IPS-18a (cell line): ENCODE measurements at regions not wholly inside any gene's neighbourhood (a gene's known extent, or its start where the extent isn't known, plus 50 kb on each side); places are given as distances from the start of the nearest gene placed in this dataset.
"Not testable (repeated sequence)": the region's sequence is repeated elsewhere in the genome, so short reads cannot be mapped to it uniquely, and the experiment has no call there.

Experiments used
- H3K27ac ChIP-seq: one replicate; pipeline ENCODE4 v1.5.1; 2013; ENCODE audit warnings: low read length
- H3K27me3 ChIP-seq: one replicate; pipeline ENCODE4 v1.6.1; 2013; ENCODE audit warnings: mild to moderate bottlenecking, low read length; ENCODE audit not compliant: control insufficient read depth, insufficient read depth
- H3K36me3 ChIP-seq: one replicate; pipeline ENCODE4 v1.6.1; 2013; ENCODE audit warnings: low read depth, low read length; ENCODE audit not compliant: control insufficient read depth
- H3K4me1 ChIP-seq: one replicate; pipeline ENCODE4 v1.6.1; 2013; ENCODE audit warnings: low read depth, low read length; ENCODE audit not compliant: control insufficient read depth
- H3K4me3 ChIP-seq: one replicate; pipeline ENCODE4 v1.5.1; 2013; ENCODE audit warnings: low read length
- H3K9ac ChIP-seq: one replicate; pipeline ENCODE4 v1.6.1; 2013; ENCODE audit warnings: mild to moderate bottlenecking, low read length, moderate library complexity
- H3K9me3 ChIP-seq: one replicate; pipeline ENCODE4 v1.6.1; 2013; ENCODE audit warnings: low read depth, low read length; ENCODE audit not compliant: control insufficient read depth

DNA sequence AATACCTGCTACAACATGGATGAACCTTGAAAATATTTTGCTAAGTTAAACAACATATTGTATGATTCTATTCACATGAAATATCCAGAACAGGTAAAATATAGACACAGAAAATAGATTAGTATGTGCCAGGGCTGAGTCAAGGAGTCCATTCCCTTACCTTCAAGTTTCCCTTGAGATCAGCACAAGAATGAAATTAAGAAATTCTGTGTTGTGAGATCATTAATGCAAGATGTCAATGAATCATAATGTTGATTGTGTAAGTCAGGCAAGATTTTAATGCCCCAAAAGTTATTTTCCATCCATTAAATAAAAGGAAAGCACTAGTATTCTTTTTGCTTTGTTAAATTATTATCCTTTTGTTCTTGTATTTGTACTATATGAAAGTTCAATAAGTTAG lies 139.4 kb downstream of the MRPL39 start:
- no peak overlapping the region for H3K9ac ChIP-seq
- no peak overlapping the region for H3K4me3 ChIP-seq
- H3K4me1 ChIP-seq, result no peaks in the 10 kb centered on the region
- H3K27ac ChIP-seq, result no peak overlapping the region
- no peaks in the 10 kb centered on the region for H3K27me3 ChIP-seq
- no peaks in the 10 kb centered on the region for H3K9me3 ChIP-seq
- H3K36me3 ChIP-seq, result no peaks in the 10 kb centered on the region

DNA sequence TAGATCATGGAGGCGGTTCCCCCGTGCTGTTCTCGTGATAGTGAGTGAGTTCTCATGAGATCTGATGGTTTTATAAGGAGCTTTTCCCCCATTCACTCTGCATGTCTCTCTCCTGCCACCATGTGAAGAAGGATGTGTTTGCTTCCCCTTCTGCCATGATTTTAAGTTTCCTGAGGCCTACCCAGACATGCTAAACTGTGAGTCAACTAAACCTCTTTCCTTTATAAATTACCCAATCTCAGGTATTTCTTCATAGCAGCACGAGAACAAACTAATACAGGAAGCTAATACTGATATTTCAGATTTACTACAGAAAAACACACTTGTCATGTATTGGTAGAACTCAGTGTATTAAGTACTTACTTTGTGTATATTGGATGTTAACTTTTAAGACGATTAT lies 140.2 kb downstream of the MRPL39 start:
- H3K4me1 ChIP-seq, H3K27me3 ChIP-seq, H3K9me3 ChIP-seq, H3K36me3 ChIP-seq, H3K27ac ChIP-seq, H3K9ac ChIP-seq, H3K4me3 ChIP-seq: not testable (repeated sequence)

DNA sequence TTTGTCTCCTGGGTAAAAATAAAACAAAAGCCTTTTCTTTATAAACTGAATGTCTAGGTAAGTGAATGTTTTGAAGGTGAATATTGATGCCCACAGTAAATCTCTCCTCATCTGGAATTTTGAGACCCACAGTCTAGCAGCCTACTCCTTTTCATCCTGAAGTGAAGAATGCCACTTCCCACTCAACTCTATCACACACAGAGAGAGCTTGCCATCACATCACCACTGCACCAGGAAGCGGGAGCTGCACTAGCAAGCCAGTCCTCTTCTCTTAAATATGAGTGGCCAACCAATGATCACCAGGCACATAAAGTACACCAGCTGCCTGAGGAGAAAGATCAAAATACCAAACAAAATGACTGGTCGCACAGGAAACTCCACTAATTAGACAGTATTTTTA lies 140.8 kb downstream of the MRPL39 start:
- no peak overlapping the region for H3K27ac ChIP-seq
- no peaks in the 10 kb centered on the region for H3K36me3 ChIP-seq
- no peaks in the 10 kb centered on the region for H3K4me1 ChIP-seq
- H3K9ac ChIP-seq, result no peak overlapping the region
- no peaks in the 10 kb centered on the region for H3K27me3 ChIP-seq
- no peaks in the 10 kb centered on the region for H3K9me3 ChIP-seq
- no peak overlapping the region for H3K4me3 ChIP-seq

DNA sequence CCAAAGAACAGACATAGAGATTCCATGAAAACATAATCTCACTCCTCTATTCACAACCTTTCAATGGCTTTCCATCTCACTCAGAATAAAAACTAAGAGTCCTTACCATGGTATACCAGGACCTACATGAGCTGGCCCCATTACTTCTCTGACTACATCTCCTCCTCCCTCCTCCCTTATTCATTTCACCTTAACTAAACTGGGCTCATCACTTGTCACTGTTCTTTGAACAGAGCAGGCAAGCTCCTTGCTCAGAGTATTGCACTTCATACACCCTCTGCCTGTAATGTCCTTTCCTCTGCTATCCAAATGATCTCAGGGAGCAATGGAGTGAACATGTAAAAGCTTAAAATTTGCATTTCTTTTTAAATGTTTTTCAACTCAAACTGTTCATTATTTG lies 142.0 kb downstream of the MRPL39 start:
- no peak overlapping the region for H3K9ac ChIP-seq
- H3K4me3 ChIP-seq, result no peak overlapping the region
- no peaks in the 10 kb centered on the region for H3K27me3 ChIP-seq
- H3K9me3 ChIP-seq, result no peaks in the 10 kb centered on the region
- H3K36me3 ChIP-seq, result no peaks in the 10 kb centered on the region
- H3K4me1 ChIP-seq, result no peaks in the 10 kb centered on the region
- no peak overlapping the region for H3K27ac ChIP-seq

DNA sequence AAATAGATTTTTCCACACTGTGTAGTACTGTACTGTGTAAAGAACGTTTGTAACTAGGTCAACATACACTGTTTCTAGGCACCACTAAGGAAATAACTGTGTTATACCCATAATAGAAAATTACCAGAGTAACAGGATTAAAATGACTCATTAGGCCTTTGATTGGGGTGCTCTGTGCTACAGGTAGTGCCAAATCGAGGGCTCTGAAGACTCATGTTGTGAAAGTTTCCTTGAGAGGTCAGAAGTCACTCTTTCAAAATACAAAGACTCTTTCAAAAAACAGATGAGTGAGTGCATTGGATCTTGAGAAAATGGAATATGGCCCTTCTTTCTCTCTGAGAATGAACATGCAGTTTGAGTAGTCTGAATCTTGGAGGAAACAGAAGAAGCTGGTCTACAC lies 143.0 kb downstream of the MRPL39 start:
- Histone ChIP-seq H3K4me1 (no peaks in the 10 kb centered on the region), H3K27me3 (no peaks in the 10 kb centered on the region), H3K36me3 (no peaks in the 10 kb centered on the region), H3K9ac (no peak overlapping the region), H3K27ac (no peak overlapping the region), H3K9me3 (no peaks in the 10 kb centered on the region), H3K4me3 (no peak overlapping the region)

DNA sequence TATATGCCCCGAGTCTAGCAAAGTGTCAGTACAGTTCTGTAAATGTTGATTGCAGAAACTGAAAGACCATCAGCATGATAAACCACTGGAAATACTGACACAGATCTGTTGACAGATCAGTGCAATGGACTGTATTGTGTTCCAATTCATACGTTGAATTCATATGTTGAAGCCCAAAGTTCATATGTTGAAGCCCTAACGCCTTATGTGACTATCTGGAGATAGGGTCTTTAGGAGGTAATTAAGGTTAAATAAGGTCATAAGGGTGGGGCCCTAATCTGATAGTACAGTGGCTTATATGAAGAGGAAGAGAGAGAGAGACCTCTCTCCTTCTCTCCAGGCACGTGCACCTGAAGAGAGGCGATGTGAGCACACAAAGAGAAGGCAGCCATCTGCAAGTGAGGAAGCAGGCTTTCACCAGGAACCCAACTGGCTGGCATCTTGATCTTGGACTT lies 144.7 kb downstream of the MRPL39 start:
- Histone ChIP-seq H3K4me3 (no peak overlapping the region), H3K9me3 (no peaks in the 10 kb centered on the region), H3K9ac (no peak overlapping the region), H3K4me1 (no peaks in the 10 kb centered on the region), H3K27me3 (no peaks in the 10 kb centered on the region), H3K27ac (no peak overlapping the region), H3K36me3 (no peaks in the 10 kb centered on the region)

DNA sequence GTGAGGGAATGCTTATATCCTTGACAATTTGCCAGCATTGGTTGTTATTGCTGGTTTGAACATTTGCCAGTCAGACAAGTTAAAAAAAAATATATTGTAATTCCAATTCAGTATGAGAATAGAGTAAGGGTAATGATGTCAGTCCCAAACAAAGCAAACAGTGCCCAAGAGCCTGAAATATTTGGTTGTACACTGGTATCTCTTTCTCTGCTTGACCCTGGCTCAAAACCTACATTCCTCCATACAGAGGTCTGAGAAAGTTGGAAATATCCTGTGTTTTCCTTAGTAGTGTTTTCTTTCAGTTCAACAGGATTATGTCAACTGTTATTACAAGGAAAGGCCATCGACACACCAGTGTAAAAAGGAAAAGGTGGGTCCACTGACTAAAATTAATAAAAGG lies 145.6 kb downstream of the MRPL39 start:
- H3K9ac ChIP-seq, result no peak overlapping the region
- no peaks in the 10 kb centered on the region for H3K9me3 ChIP-seq
- no peak overlapping the region for H3K27ac ChIP-seq
- H3K4me3 ChIP-seq, result no peak overlapping the region
- no peaks in the 10 kb centered on the region for H3K4me1 ChIP-seq
- H3K36me3 ChIP-seq, result no peaks in the 10 kb centered on the region
- no peaks in the 10 kb centered on the region for H3K27me3 ChIP-seq

DNA sequence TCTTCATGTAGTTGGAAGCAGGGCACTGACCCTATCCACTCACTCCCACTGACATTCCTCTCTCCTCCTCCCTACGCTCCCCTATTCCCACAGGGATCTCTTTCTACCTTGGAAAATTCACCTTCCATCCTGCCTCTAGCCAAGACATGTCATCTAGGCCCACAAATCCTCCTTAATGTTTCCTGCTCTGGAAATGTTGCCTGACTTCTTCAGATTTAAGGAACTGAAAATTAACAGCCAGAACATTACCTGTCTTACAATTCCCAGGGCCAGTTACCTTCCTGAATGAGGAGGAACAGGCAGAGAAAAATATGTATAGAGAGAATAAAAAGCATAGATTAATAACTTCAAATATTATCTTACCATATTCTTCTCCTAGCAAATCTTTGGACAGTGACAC lies 147.3 kb downstream of the MRPL39 start:
- no peaks in the 10 kb centered on the region for H3K4me1 ChIP-seq
- no peak overlapping the region for H3K4me3 ChIP-seq
- H3K27ac ChIP-seq, result no peak overlapping the region
- H3K9ac ChIP-seq, result no peak overlapping the region
- no peaks in the 10 kb centered on the region for H3K27me3 ChIP-seq
- H3K9me3 ChIP-seq, result no peaks in the 10 kb centered on the region
- no peaks in the 10 kb centered on the region for H3K36me3 ChIP-seq

DNA sequence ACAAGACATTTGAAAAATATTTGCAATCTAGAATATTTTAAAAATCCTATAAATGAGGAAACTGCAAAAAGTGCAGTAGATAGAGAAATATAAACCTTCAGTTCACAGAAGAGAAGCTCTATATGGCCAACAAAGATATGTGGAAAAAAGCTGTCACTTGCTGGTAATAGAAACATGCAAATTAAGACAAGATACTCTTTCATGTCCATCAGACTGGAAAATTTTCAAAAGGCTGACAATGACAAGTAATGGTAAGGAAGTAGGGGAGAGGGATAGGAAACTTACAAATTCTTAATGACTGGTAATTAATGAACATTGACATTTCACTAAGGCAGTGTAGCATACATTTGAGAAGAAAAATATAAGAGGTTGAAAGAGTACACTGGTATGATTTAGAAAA lies 147.9 kb downstream of the MRPL39 start:
- no peaks in the 10 kb centered on the region for H3K27me3 ChIP-seq
- no peaks in the 10 kb centered on the region for H3K4me1 ChIP-seq
- H3K27ac ChIP-seq, result no peak overlapping the region
- H3K4me3 ChIP-seq, result no peak overlapping the region
- H3K9ac ChIP-seq, result no peak overlapping the region
- no peaks in the 10 kb centered on the region for H3K9me3 ChIP-seq
- H3K36me3 ChIP-seq, result no peaks in the 10 kb centered on the region

DNA sequence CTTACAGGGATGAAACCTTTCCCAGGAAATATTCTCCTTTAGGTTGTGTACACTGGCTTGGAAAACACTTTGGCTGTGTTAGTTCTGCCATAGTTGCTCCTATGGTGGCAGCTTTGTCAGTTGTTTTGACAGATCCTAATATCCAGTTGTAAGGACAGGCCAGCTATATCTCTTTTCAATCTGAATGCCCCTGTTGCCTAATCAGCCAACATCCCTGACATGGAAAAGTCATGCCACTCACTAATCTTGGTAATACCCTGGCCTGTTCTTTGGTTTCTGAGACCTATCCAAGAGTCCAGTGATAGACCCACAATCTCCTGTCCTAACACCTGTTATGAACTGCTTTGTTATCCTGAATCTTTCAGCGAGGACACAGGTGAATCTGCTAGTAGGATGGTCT lies 148.8 kb downstream of the MRPL39 start:
- Histone ChIP-seq H3K27ac (no peak overlapping the region), H3K36me3 (no peaks in the 10 kb centered on the region), H3K4me1 (no peaks in the 10 kb centered on the region), H3K9me3 (no peaks in the 10 kb centered on the region), H3K9ac (no peak overlapping the region), H3K27me3 (no peaks in the 10 kb centered on the region), H3K4me3 (no peak overlapping the region)

DNA sequence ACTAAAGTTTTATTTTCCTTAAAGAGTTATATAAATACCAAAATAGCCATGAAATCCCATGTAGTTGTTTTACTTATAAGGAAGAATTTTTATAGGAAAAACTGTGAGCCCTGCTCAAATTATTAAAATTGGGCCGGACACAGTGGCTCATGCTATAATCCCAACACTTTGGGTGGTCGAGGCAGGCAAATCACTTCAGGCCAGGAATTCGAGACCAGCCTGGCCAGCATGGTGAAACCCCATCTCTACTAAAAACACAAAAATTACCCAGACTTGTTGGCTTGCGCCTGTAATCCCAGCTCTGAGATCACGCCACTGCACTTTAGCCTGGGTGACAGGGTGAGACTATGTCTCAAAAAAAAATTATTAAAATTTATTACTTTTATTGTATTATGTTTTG lies 149.3 kb downstream of the MRPL39 start:
- no peaks in the 10 kb centered on the region for H3K36me3 ChIP-seq
- no peaks in the 10 kb centered on the region for H3K9me3 ChIP-seq
- H3K4me1 ChIP-seq, result no peaks in the 10 kb centered on the region
- no peaks in the 10 kb centered on the region for H3K27me3 ChIP-seq
- H3K4me3 ChIP-seq, result no peak overlapping the region
- H3K9ac ChIP-seq, result no peak overlapping the region
- no peak overlapping the region for H3K27ac ChIP-seq

DNA sequence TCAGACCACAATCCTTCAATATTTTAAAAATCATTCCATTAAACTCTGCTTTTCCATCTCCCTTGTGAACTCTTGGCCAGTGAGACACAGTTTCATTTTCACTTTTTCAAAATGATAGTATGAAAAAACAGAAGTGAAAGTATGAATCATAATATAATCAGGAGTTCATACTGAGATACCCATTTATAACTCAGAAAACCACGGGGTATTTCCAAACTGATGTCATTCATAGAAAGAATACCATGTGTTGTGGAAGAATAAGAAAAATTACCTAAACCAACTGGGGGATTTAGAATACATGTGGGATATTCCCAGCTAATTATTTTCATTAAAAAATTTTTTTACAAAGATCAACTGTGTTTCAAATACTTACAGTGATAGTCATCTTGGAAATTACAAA lies 149.9 kb downstream of the MRPL39 start:
- no peaks in the 10 kb centered on the region for H3K36me3 ChIP-seq
- H3K9me3 ChIP-seq, result no peaks in the 10 kb centered on the region
- H3K27me3 ChIP-seq, result no peaks in the 10 kb centered on the region
- H3K27ac ChIP-seq, result no peak overlapping the region
- no peak overlapping the region for H3K4me3 ChIP-seq
- no peaks in the 10 kb centered on the region for H3K4me1 ChIP-seq
- no peak overlapping the region for H3K9ac ChIP-seq

DNA sequence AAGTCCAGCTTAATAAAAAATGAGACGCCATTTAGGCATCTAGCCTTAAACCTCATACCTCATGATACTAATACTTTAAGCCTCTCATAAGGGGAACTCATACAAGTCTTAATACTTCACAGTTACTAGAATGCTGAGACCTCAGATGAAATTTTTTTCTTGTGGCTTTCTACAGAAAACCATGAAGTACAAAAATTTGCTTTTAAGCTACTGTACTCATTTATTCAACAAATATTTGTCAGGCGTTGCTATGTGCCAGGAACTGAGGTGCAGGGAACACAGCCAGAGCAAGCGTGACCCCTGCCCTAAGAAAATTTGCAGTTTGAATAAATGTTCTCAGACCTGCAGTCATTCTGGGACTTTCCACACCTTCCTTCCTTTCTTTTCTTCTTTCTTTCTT lies 150.6 kb downstream of the MRPL39 start:
- Histone ChIP-seq H3K9ac (no peak overlapping the region), H3K27me3 (no peaks in the 10 kb centered on the region), H3K4me3 (no peak overlapping the region), H3K27ac (no peak overlapping the region), H3K36me3 (no peaks in the 10 kb centered on the region), H3K4me1 (no peaks in the 10 kb centered on the region), H3K9me3 (no peaks in the 10 kb centered on the region)
